ENCODE measurements at regions not wholly inside any gene's neighbourhood (a gene's known extent, or its start where the extent isn't known, plus 50 kb on each side); places are given as distances from the start of the nearest gene placed in this dataset.
A peak's percentile ranks its signal among the peaks of the same experiment; 100 is the strongest.
"Not testable (repeated sequence)": the region's sequence is repeated elsewhere in the genome, so short reads cannot be mapped to it uniquely, and the experiment has no call there.

- H3K27me3 ChIP-seq (ENCODE audit: control insufficient read depth, insufficient read depth, low read length) = no peaks in the 10 kb centered on the region
- ChIA-PET POLR2A (no interaction called here), CTCF (no interaction called here)
- H3K36me3 ChIP-seq (ENCODE audit: control insufficient read depth, insufficient read depth, low read length) = no peaks in the 10 kb centered on the region
- H3K4me3 ChIP-seq (ENCODE audit: low read depth, low read length) = no peak overlapping the region
- TF ChIP-seq CTCF (IDR thresholded peaks at IDR 0.05; ENCODE audit: insufficient read depth, low read depth, low read length) = no peak
- peak; percentile 80 for DNase-seq (ENCODE audit: low read depth)
Measured at GRCh38 chr6:113018351-113019151, 671.4 kb downstream of the RFPL4B start.

GRCh38 chr6:113019176-113019575, 672.0 kb downstream of the RFPL4B start:
- Histone ChIP-seq H3K27me3 (ENCODE audit: control insufficient read depth, insufficient read depth, low read length) (no peaks in the 10 kb centered on the region), H3K36me3 (ENCODE audit: control insufficient read depth, insufficient read depth, low read length) (no peaks in the 10 kb centered on the region), H3K4me3 (ENCODE audit: low read depth, low read length) (no peak overlapping the region)
- POLR2A ChIA-PET = no interaction called here
- DNase-seq (ENCODE audit: low read depth) = no peak
- TF ChIP-seq CTCF (IDR thresholded peaks at IDR 0.05; ENCODE audit: insufficient read depth, low read depth, low read length) = no peak
- CTCF ChIA-PET = interaction anchor here (0.6 kb wide), 1 partner anchor 839 kb away, joined by 3 read pairs; no protein-coding TSS in a partner anchor

- CTCF ChIA-PET = no interaction called here
Measured at GRCh38 chr6:113027780-113028179, 680.6 kb downstream of the RFPL4B start.

GRCh38 chr6:113029161-113029560, 682.0 kb downstream of the RFPL4B start:
- H3K36me3 ChIP-seq (ENCODE audit: control insufficient read depth, insufficient read depth, low read length); POLR2A ChIA-PET; H3K4me3 ChIP-seq (ENCODE audit: low read depth, low read length); H3K27me3 ChIP-seq (ENCODE audit: control insufficient read depth, insufficient read depth, low read length); CTCF ChIA-PET; DNase-seq (ENCODE audit: low read depth): not testable (repeated sequence)

More at GRCh38 chr6:113027780-113028179, 680.6 kb downstream of the RFPL4B start:
- no peak for TF ChIP-seq CTCF (IDR thresholded peaks at IDR 0.05; ENCODE audit: insufficient read depth, low read depth, low read length)
- no peak for DNase-seq (ENCODE audit: low read depth)
- Histone ChIP-seq H3K36me3 (ENCODE audit: control insufficient read depth, insufficient read depth, low read length) (no peaks in the 10 kb centered on the region), H3K4me3 (ENCODE audit: low read depth, low read length) (no peak overlapping the region), H3K27me3 (ENCODE audit: control insufficient read depth, insufficient read depth, low read length) (no peaks in the 10 kb centered on the region)
- POLR2A ChIA-PET = no interaction called here

GRCh38 chr6:113031591-113032238, 684.6 kb downstream of the RFPL4B start:
- no peak for TF ChIP-seq CTCF (IDR thresholded peaks at IDR 0.05; ENCODE audit: insufficient read depth, low read depth, low read length)
- no peak overlapping the region for H3K4me3 ChIP-seq (ENCODE audit: low read depth, low read length)
- H3K36me3 ChIP-seq (ENCODE audit: control insufficient read depth, insufficient read depth, low read length) = no peaks in the 10 kb centered on the region
- ChIA-PET CTCF (no interaction called here), POLR2A (no interaction called here)
- no peaks in the 10 kb centered on the region for H3K27me3 ChIP-seq (ENCODE audit: control insufficient read depth, insufficient read depth, low read length)
- no peak for DNase-seq (ENCODE audit: low read depth)

Measured in BJ (cell line).